Heart left ventricle (tissue), 13 donors: ENCODE measurements at regions not wholly inside any gene's neighbourhood (a gene's known extent, or its start where the extent isn't known, plus 50 kb on each side); places are given as distances from the start of the nearest gene placed in this dataset.
"Not testable (repeated sequence)": the region's sequence is repeated elsewhere in the genome, so short reads cannot be mapped to it uniquely, and the experiment has no call there.

Experiments used
- CTCF ChIP-seq, 12 donors: fragments of 200-600 bp; sonication (generic) in 4 of 12; IDR thresholded peaks; one replicate each; pipeline versions ENCODE4 v1.5.0 to v1.8.0; 2018 to 2022; ENCODE audit warnings: antibody characterized with exemption in 12 of 12, mild to moderate bottlenecking in 5 of 12
- POLR2A ChIP-seq, 2 donors: fragments of 450-650 bp; IDR thresholded peaks; one replicate each; pipeline ENCODE4 v1.6.1; 2017; ENCODE audit warnings: antibody characterized with exemption in 2 of 2, mild to moderate bottlenecking in 2 of 2, moderate library complexity in 2 of 2
- donor health status: ischemic (EF 13 %, LVEDD 7.1; RV severe dilation, severe dysfunction).
- donor health status: DM: no; HTN: yes; CAD: no.
- donor health status: DM: no; HTN: no; CAD: no.
- donor health status: ischemic (EF 25% LVEDD 6.9; RV normal size, moderate dysfunction).
- donor health status: ischemic (EF 25% LVEDD 5.7; RV mildly dilated, moderate dysfunction).
- donor health status: ischemic (EF 35%, LVEDD 5.7; RV mildly dilated, moderate dysfunction).
- donor health status: nonischemic (EF 11% LVEDD 7.7; RV severe dilation, severe dysfunction).
- donor health status: DM: yes; HTN: yes; CAD: no.
- donor health status: PGD.
- donor health status: ischemic (EF 29% LVEDD 5.4; RV normal size, mild dysfunction).
- donor health status: nonischemic (EF 23%, LVEDD 6.1; RV moderate dilation, normal function).

DNA sequence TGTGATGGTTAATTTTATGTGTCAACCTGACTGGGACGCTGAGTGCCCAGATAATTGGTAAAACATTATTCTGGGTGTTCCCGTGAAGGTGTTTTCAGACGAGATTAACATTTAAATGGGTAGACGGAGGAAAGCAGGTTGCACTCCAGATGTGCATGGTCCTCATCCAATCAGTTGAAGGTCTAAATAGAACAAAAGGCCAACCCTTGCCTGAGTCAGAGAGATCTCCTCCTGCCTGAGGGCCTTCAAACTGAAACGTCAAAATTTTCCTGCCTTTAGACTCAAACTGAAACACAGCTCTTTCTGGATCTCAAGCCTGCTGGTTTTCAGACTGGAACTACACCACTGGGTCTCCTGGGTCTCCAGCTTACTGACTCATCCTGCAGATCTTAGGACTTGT is 73.5 kb downstream of the NPIPA8 start:
- not testable (repeated sequence) for TF ChIP-seq CTCF, POLR2A (IDR thresholded peaks at IDR 0.05)
